HG03565 (cell line): ENCODE measurements at regions not wholly inside any gene's neighbourhood (a gene's known extent, or its start where the extent isn't known, plus 50 kb on each side); places are given as distances from the start of the nearest gene placed in this dataset.
"Not testable (repeated sequence)": the region's sequence is repeated elsewhere in the genome, so short reads cannot be mapped to it uniquely, and the experiment has no call there.

Experiments used
- ATAC-seq: cut with Tn5 transposase; IDR thresholded peaks from one replicate; pipeline ENCODE4 v1.9.1; 2021; ENCODE audit warnings: mild to moderate bottlenecking, moderate library complexity; ENCODE audit not compliant: unreplicated experiment

GRCh38 chr5:82959466-82959865, 117.7 kb downstream of the TMEM167A start:
- no peak for ATAC-seq

- ATAC-seq, result no peak
Observed at GRCh38 chr5:82956600-82956999, 120.6 kb downstream of the TMEM167A start.

- ATAC-seq, result no peak
Observed at GRCh38 chr5:82952326-82952725, 124.9 kb downstream of the TMEM167A start.

- ATAC-seq, result not testable (repeated sequence)
Observed at GRCh38 chr5:82944267-82944666, 132.9 kb downstream of the TMEM167A start.

- peak; percentile 48 for ATAC-seq
Observed at GRCh38 chr5:82942083-82942881, 134.9 kb downstream of the TMEM167A start.

GRCh38 chr5:82938901-82939725, 138.1 kb downstream of the TMEM167A start:
- ATAC-seq, result no peak

- ATAC-seq, result not testable (repeated sequence)
Observed at GRCh38 chr5:82932473-82933220, 144.5 kb downstream of the TMEM167A start.

- no peak for ATAC-seq
Observed at GRCh38 chr5:82931110-82931509, 146.1 kb downstream of the TMEM167A start.

GRCh38 chr5:82925061-82925411, 152.2 kb downstream of the TMEM167A start:
- ATAC-seq, result no peak

GRCh38 chr5:82924226-82925060, 152.8 kb downstream of the TMEM167A start:
- no peak for ATAC-seq

GRCh38 chr5:82922086-82922734, 155.0 kb downstream of the TMEM167A start:
- no peak for ATAC-seq

GRCh38 chr5:82918311-82919031, 158.7 kb downstream of the TMEM167A start:
- ATAC-seq, result no peak

- ATAC-seq, result peak; percentile 86
Observed at GRCh38 chr5:82917584-82917983, 159.6 kb downstream of the TMEM167A start.

- no peak for ATAC-seq
Observed at GRCh38 chr5:82913971-82914370, 163.2 kb downstream of the TMEM167A start.

GRCh38 chr5:82912462-82912861, 164.7 kb downstream of the TMEM167A start:
- ATAC-seq, result no peak

- ATAC-seq, result no peak
Observed at GRCh38 chr5:82911910-82912309, 165.3 kb downstream of the TMEM167A start.

- no peak for ATAC-seq
Observed at GRCh38 chr5:82910905-82911304, 166.3 kb downstream of the TMEM167A start.

- no peak for ATAC-seq
Observed at GRCh38 chr5:82910491-82910890, 166.7 kb downstream of the TMEM167A start.

- no peak for ATAC-seq
Observed at GRCh38 chr5:82909771-82910170, 167.4 kb downstream of the TMEM167A start.
